ENCODE measurements at regions not wholly inside any gene's neighbourhood (a gene's known extent, or its start where the extent isn't known, plus 50 kb on each side); places are given as distances from the start of the nearest gene placed in this dataset.
"Not testable (repeated sequence)": the region's sequence is repeated elsewhere in the genome, so short reads cannot be mapped to it uniquely, and the experiment has no call there.

GRCh38 chr14:96718407-96718806 is 78.8 kb upstream of the VRK1 start:
- ChIA-PET POLR2A (no interaction called here), CTCF (interaction anchor here (0.9 kb wide), 1 partner anchor 421 kb away, joined by 3 read pairs; no protein-coding TSS in a partner anchor)
- no peak for DNase-seq
- no peaks in the 10 kb centered on the region for H3K36me3 Mint-ChIP-seq (ENCODE audit: low read depth)
- H3K4me3 Mint-ChIP-seq, result no peak overlapping the region
- H3K27me3 Mint-ChIP-seq, result peaks cover 11% of the 10 kb centered on the region
- intact Hi-C loops (cut with DNase I, micrococcal nuclease), result no loop called here
- ATAC-seq, result no peak
- no peaks in the 10 kb centered on the region for H3K9me3 Mint-ChIP-seq (ENCODE audit: low read depth)
- H3K4me1 Mint-ChIP-seq, result no peaks in the 10 kb centered on the region
- no peak overlapping the region for H3K27ac Mint-ChIP-seq

- H3K4me3 Mint-ChIP-seq; H3K27me3 Mint-ChIP-seq; CTCF ChIA-PET; intact Hi-C loops (cut with DNase I, micrococcal nuclease); H3K36me3 Mint-ChIP-seq (ENCODE audit: low read depth); H3K27ac Mint-ChIP-seq; DNase-seq; H3K4me1 Mint-ChIP-seq; ATAC-seq; POLR2A ChIA-PET; H3K9me3 Mint-ChIP-seq (ENCODE audit: low read depth): not testable (repeated sequence)
Measured at GRCh38 chr14:96720702-96721101, 76.5 kb upstream of the VRK1 start.

GRCh38 chr14:96722736-96723135 is 74.4 kb upstream of the VRK1 start:
- no peaks in the 10 kb centered on the region for H3K9me3 Mint-ChIP-seq (ENCODE audit: low read depth)
- no peak overlapping the region for H3K27ac Mint-ChIP-seq
- H3K4me1 Mint-ChIP-seq, result no peaks in the 10 kb centered on the region
- DNase-seq, result no peak
- intact Hi-C loops (cut with DNase I, micrococcal nuclease), result no loop called here
- H3K36me3 Mint-ChIP-seq (ENCODE audit: low read depth), result no peaks in the 10 kb centered on the region
- ChIA-PET POLR2A (no interaction called here), CTCF (interaction anchor here (0.9 kb wide), 1 partner anchor 20 kb away, joined by 3 read pairs; no protein-coding TSS in a partner anchor)
- no peak for ATAC-seq
- H3K4me3 Mint-ChIP-seq, result no peak overlapping the region
- peaks cover 8% of the 10 kb centered on the region for H3K27me3 Mint-ChIP-seq

GRCh38 chr14:96723946-96724345 is 73.2 kb upstream of the VRK1 start:
- intact Hi-C loops (cut with DNase I, micrococcal nuclease), result no loop called here
- no peak for ATAC-seq
- CTCF ChIA-PET, result no interaction called here

GRCh38 chr14:96725232-96725631 is 72.0 kb upstream of the VRK1 start:
- ChIA-PET POLR2A (no interaction called here), CTCF (interaction anchor here (1.4 to 1.9 kb wide), 2 partner anchors 15 to 57 kb away, joined by 4 to 6 read pairs; no protein-coding TSS in a partner anchor)
- Mint-ChIP-seq H3K9me3 (ENCODE audit: low read depth) (no peaks in the 10 kb centered on the region), H3K27me3 (peaks cover 11% of the 10 kb centered on the region), H3K4me3 (no peak overlapping the region), H3K36me3 (ENCODE audit: low read depth) (no peaks in the 10 kb centered on the region), H3K4me1 (no peaks in the 10 kb centered on the region), H3K27ac (no peak overlapping the region)
- no peak for ATAC-seq
- DNase-seq, result no peak
- intact Hi-C loops (cut with DNase I, micrococcal nuclease), result no loop called here

More at GRCh38 chr14:96723946-96724345, 73.2 kb upstream of the VRK1 start:
- Mint-ChIP-seq H3K4me1 (no peaks in the 10 kb centered on the region), H3K27ac (no peak overlapping the region), H3K9me3 (ENCODE audit: low read depth) (no peaks in the 10 kb centered on the region), H3K36me3 (ENCODE audit: low read depth) (no peaks in the 10 kb centered on the region), H3K27me3 (peaks cover 9% of the 10 kb centered on the region), H3K4me3 (no peak overlapping the region)
- POLR2A ChIA-PET, result no interaction called here
- no peak for DNase-seq

- Mint-ChIP-seq H3K4me3 (no peak overlapping the region), H3K9me3 (ENCODE audit: low read depth) (no peaks in the 10 kb centered on the region), H3K27me3 (peaks cover 14% of the 10 kb centered on the region), H3K27ac (no peak overlapping the region), H3K4me1 (no peaks in the 10 kb centered on the region), H3K36me3 (ENCODE audit: low read depth) (no peaks in the 10 kb centered on the region)
- ATAC-seq, result no peak
- intact Hi-C loops (cut with DNase I, micrococcal nuclease), result no loop called here
- ChIA-PET POLR2A (no interaction called here), CTCF (interaction anchor here (0.7 kb wide), 1 partner anchor 18 kb away, joined by 3 read pairs; no protein-coding TSS in a partner anchor)
- DNase-seq, result no peak
Measured at GRCh38 chr14:96727073-96727472, 70.1 kb upstream of the VRK1 start.

GRCh38 chr14:96727491-96727890 is 69.7 kb upstream of the VRK1 start:
- Mint-ChIP-seq H3K27me3 (peaks cover 14% of the 10 kb centered on the region), H3K9me3 (ENCODE audit: low read depth) (no peaks in the 10 kb centered on the region), H3K36me3 (ENCODE audit: low read depth) (no peaks in the 10 kb centered on the region), H3K4me1 (no peaks in the 10 kb centered on the region), H3K27ac (no peak overlapping the region), H3K4me3 (no peak overlapping the region)
- intact Hi-C loops (cut with DNase I, micrococcal nuclease), result no loop called here
- ATAC-seq (no peak), DNase-seq (no peak)
- ChIA-PET CTCF (interaction anchor here (0.7 kb wide), 1 partner anchor 17 kb away, joined by 3 read pairs; no protein-coding TSS in a partner anchor), POLR2A (no interaction called here)

- no peak for DNase-seq
- Mint-ChIP-seq H3K36me3 (ENCODE audit: low read depth) (no peaks in the 10 kb centered on the region), H3K27ac (no peak overlapping the region), H3K4me1 (no peaks in the 10 kb centered on the region), H3K4me3 (no peak overlapping the region), H3K9me3 (ENCODE audit: low read depth) (no peaks in the 10 kb centered on the region), H3K27me3 (peaks cover 14% of the 10 kb centered on the region)
- no peak for ATAC-seq
- ChIA-PET POLR2A (no interaction called here), CTCF (interaction anchor here (0.7 kb wide), 1 partner anchor 17 kb away, joined by 3 read pairs; no protein-coding TSS in a partner anchor)
- intact Hi-C loops (cut with DNase I, micrococcal nuclease), result no loop called here
Measured at GRCh38 chr14:96727980-96728717, 69.0 kb upstream of the VRK1 start.

GRCh38 chr14:96729889-96730288 is 67.3 kb upstream of the VRK1 start:
- ATAC-seq (no peak), DNase-seq (no peak)
- no peaks in the 10 kb centered on the region for H3K9me3 Mint-ChIP-seq (ENCODE audit: low read depth)
- peaks cover 25% of the 10 kb centered on the region for H3K27me3 Mint-ChIP-seq
- no peaks in the 10 kb centered on the region for H3K36me3 Mint-ChIP-seq (ENCODE audit: low read depth)
- no peak overlapping the region for H3K27ac Mint-ChIP-seq
- ChIA-PET POLR2A (no interaction called here), CTCF (interaction anchor here (0.7 to 0.8 kb wide), 2 partner anchors 72 to 408 kb away, joined by 3 read pairs; no protein-coding TSS in a partner anchor)
- no peak overlapping the region for H3K4me3 Mint-ChIP-seq
- no peaks in the 10 kb centered on the region for H3K4me1 Mint-ChIP-seq
- intact Hi-C loops (cut with DNase I, micrococcal nuclease), result no loop called here

- H3K4me3 Mint-ChIP-seq, result no peak overlapping the region
- no peak for DNase-seq
- POLR2A ChIA-PET, result interaction anchor here (0.6 kb wide), 1 partner anchor 93 kb away, joined by 3 read pairs; no protein-coding TSS in a partner anchor
- no peaks in the 10 kb centered on the region for H3K36me3 Mint-ChIP-seq (ENCODE audit: low read depth)
- no peaks in the 10 kb centered on the region for H3K9me3 Mint-ChIP-seq (ENCODE audit: low read depth)
- H3K4me1 Mint-ChIP-seq, result no peaks in the 10 kb centered on the region
- intact Hi-C loops (cut with DNase I, micrococcal nuclease), result no loop called here
- no peak for ATAC-seq
- no peak overlapping the region for H3K27ac Mint-ChIP-seq
- peaks cover 25% of the 10 kb centered on the region for H3K27me3 Mint-ChIP-seq
- CTCF ChIA-PET, result interaction anchor here (0.8 kb wide), 1 partner anchor 408 kb away, joined by 3 read pairs; no protein-coding TSS in a partner anchor
Measured at GRCh38 chr14:96730386-96730785, 66.8 kb upstream of the VRK1 start.

- H3K4me1 Mint-ChIP-seq, result no peaks in the 10 kb centered on the region
- no peaks in the 10 kb centered on the region for H3K9me3 Mint-ChIP-seq (ENCODE audit: low read depth)
- POLR2A ChIA-PET, result no interaction called here
- ATAC-seq (no peak), DNase-seq (no peak)
- no peaks in the 10 kb centered on the region for H3K36me3 Mint-ChIP-seq (ENCODE audit: low read depth)
- no peak overlapping the region for H3K27ac Mint-ChIP-seq
- no peak overlapping the region for H3K4me3 Mint-ChIP-seq
- intact Hi-C loops (cut with DNase I, micrococcal nuclease), result no loop called here
- peaks cover 42% of the 10 kb centered on the region for H3K27me3 Mint-ChIP-seq
- CTCF ChIA-PET, result interaction anchor here (0.6 to 0.7 kb wide), 2 partner anchors 151 to 167 kb away, joined by 3 to 4 read pairs; no protein-coding TSS in a partner anchor
Measured at GRCh38 chr14:96734076-96734622, 63.0 kb upstream of the VRK1 start.

GRCh38 chr14:96735526-96735925 is 61.7 kb upstream of the VRK1 start:
- CTCF ChIA-PET, result no interaction called here
- intact Hi-C loops (cut with DNase I, micrococcal nuclease), result no loop called here
- peaks cover 46% of the 10 kb centered on the region for H3K27me3 Mint-ChIP-seq
- no peak overlapping the region for H3K27ac Mint-ChIP-seq
- DNase-seq (no peak), ATAC-seq (no peak)
- no peaks in the 10 kb centered on the region for H3K4me1 Mint-ChIP-seq
- H3K9me3 Mint-ChIP-seq (ENCODE audit: low read depth), result no peaks in the 10 kb centered on the region
- no peak overlapping the region for H3K4me3 Mint-ChIP-seq
- POLR2A ChIA-PET, result no interaction called here
- no peaks in the 10 kb centered on the region for H3K36me3 Mint-ChIP-seq (ENCODE audit: low read depth)

Data from activated CD4-positive, alpha-beta T cell treated with anti-CD3 and anti-CD28 coated beads for 36 hours (primary cell).